Heart left ventricle (tissue), 13 donors: ENCODE measurements at regions not wholly inside any gene's neighbourhood (a gene's known extent, or its start where the extent isn't known, plus 50 kb on each side); places are given as distances from the start of the nearest gene placed in this dataset.

Experiments used
- POLR2A ChIP-seq, 2 donors: fragments of 450-650 bp; IDR thresholded peaks; one replicate each; pipeline ENCODE4 v1.6.1; 2017; ENCODE audit warnings: antibody characterized with exemption in 2 of 2, mild to moderate bottlenecking in 2 of 2, moderate library complexity in 2 of 2
- TF ChIP-seq, protein P1 (sequence below), 12 donors: fragments of 200-600 bp; sonication (generic) in 4 of 12; IDR thresholded peaks; one replicate each; pipeline versions ENCODE4 v1.5.0 to v1.8.0; 2018 to 2022; ENCODE audit warnings: antibody characterized with exemption in 12 of 12, mild to moderate bottlenecking in 5 of 12
- donor health status: ischemic (EF 13 %, LVEDD 7.1; RV severe dilation, severe dysfunction).
- donor health status: DM: no; HTN: yes; CAD: no.
- donor health status: DM: no; HTN: no; CAD: no.
- donor health status: ischemic (EF 25% LVEDD 6.9; RV normal size, moderate dysfunction).
- donor health status: ischemic (EF 25% LVEDD 5.7; RV mildly dilated, moderate dysfunction).
- donor health status: ischemic (EF 35%, LVEDD 5.7; RV mildly dilated, moderate dysfunction).
- donor health status: nonischemic (EF 11% LVEDD 7.7; RV severe dilation, severe dysfunction).
- donor health status: DM: yes; HTN: yes; CAD: no.
- donor health status: PGD.
- donor health status: ischemic (EF 29% LVEDD 5.4; RV normal size, mild dysfunction).
- donor health status: nonischemic (EF 23%, LVEDD 6.1; RV moderate dilation, normal function).

DNA sequence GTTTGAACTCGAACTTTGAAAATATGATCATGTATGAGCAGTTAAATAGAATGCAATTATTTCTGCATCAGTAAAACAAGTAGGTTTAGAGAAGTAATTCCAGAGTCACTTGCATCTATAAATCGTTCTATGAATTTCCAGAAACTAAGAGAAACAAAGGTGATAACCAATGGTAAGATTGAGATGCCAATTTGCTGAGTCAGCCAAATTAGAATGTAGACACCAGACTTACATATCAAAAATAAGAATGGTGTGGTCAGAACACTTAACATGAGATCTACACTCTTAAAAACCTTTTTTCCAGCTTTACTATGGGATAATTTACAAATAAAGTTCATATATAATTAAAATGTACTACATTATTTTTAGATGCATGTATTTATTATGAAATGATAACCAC, 1435.9 kb downstream of the OTOL1 start:
- TF ChIP-seq, protein P1, sequence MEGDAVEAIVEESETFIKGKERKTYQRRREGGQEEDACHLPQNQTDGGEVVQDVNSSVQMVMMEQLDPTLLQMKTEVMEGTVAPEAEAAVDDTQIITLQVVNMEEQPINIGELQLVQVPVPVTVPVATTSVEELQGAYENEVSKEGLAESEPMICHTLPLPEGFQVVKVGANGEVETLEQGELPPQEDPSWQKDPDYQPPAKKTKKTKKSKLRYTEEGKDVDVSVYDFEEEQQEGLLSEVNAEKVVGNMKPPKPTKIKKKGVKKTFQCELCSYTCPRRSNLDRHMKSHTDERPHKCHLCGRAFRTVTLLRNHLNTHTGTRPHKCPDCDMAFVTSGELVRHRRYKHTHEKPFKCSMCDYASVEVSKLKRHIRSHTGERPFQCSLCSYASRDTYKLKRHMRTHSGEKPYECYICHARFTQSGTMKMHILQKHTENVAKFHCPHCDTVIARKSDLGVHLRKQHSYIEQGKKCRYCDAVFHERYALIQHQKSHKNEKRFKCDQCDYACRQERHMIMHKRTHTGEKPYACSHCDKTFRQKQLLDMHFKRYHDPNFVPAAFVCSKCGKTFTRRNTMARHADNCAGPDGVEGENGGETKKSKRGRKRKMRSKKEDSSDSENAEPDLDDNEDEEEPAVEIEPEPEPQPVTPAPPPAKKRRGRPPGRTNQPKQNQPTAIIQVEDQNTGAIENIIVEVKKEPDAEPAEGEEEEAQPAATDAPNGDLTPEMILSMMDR (IDR thresholded peaks at IDR 0.05) = no peak
- no peak for TF ChIP-seq POLR2A (IDR thresholded peaks at IDR 0.05)
